HG02571 (cell line): ENCODE measurements at regions not wholly inside any gene's neighbourhood (a gene's known extent, or its start where the extent isn't known, plus 50 kb on each side); places are given as distances from the start of the nearest gene placed in this dataset.

Source experiments
- ATAC-seq: cut with Tn5 transposase; IDR thresholded peaks from one replicate; pipeline ENCODE4 v1.9.1; 2021; ENCODE audit warnings: mild to moderate bottlenecking, moderate library complexity; ENCODE audit not compliant: unreplicated experiment

- no peak for ATAC-seq
These were observed 475.9 kb upstream of the HTR2A start for GRCh38 chr13:47372751-47373150.

GRCh38 chr13:47351798-47352197 is 454.9 kb upstream of the HTR2A start:
- ATAC-seq: no peak

- no peak for ATAC-seq
These were observed 453.7 kb upstream of the HTR2A start for GRCh38 chr13:47350334-47351124.

GRCh38 chr13:47349211-47349610 is 452.4 kb upstream of the HTR2A start:
- no peak for ATAC-seq

- ATAC-seq: no peak
These were observed 441.1 kb upstream of the HTR2A start for GRCh38 chr13:47337781-47338507.

GRCh38 chr13:47334173-47334572 is 437.3 kb upstream of the HTR2A start:
- no peak for ATAC-seq

- no peak for ATAC-seq
These were observed 435.3 kb upstream of the HTR2A start for GRCh38 chr13:47332149-47332548.

GRCh38 chr13:47330031-47330430 is 433.2 kb upstream of the HTR2A start:
- ATAC-seq: no peak

- ATAC-seq: no peak
These were observed 431.0 kb upstream of the HTR2A start for GRCh38 chr13:47327861-47328260.

- ATAC-seq: no peak
These were observed 429.2 kb upstream of the HTR2A start for GRCh38 chr13:47326061-47326460.

GRCh38 chr13:47317356-47317755 is 420.5 kb upstream of the HTR2A start:
- ATAC-seq: no peak

GRCh38 chr13:47310401-47310800 is 413.5 kb upstream of the HTR2A start:
- ATAC-seq: no peak

- ATAC-seq: no peak
These were observed 410.1 kb upstream of the HTR2A start for GRCh38 chr13:47306991-47307390.

- no peak for ATAC-seq
These were observed 406.8 kb upstream of the HTR2A start for GRCh38 chr13:47303626-47304025.

- ATAC-seq: no peak
These were observed 402.5 kb upstream of the HTR2A start for GRCh38 chr13:47299304-47299703.

GRCh38 chr13:47298506-47298905 is 401.7 kb upstream of the HTR2A start:
- no peak for ATAC-seq

GRCh38 chr13:47294691-47295090 is 397.8 kb upstream of the HTR2A start:
- no peak for ATAC-seq

- ATAC-seq: no peak
These were observed 394.3 kb upstream of the HTR2A start for GRCh38 chr13:47291107-47291656.

- ATAC-seq: no peak
These were observed 392.7 kb upstream of the HTR2A start for GRCh38 chr13:47289567-47289966.

- ATAC-seq: no peak
These were observed 391.7 kb upstream of the HTR2A start for GRCh38 chr13:47288546-47288945.

GRCh38 chr13:47287291-47287751 is 390.5 kb upstream of the HTR2A start:
- no peak for ATAC-seq

GRCh38 chr13:47281991-47282390 is 385.1 kb upstream of the HTR2A start:
- ATAC-seq: no peak
